GM23338 (cell line): ENCODE measurements at regions not wholly inside any gene's neighbourhood (a gene's known extent, or its start where the extent isn't known, plus 50 kb on each side); places are given as distances from the start of the nearest gene placed in this dataset.

Experiments used
- CTCF ChIP-seq, 2 experiments: fragments of 200-600 bp in 1 of 2; sonication (generic) in 1 of 2; conservative IDR thresholded peaks; 2 replicates each; pipeline versions ENCODE4 v1.5.1 to v1.6.1; 2016 to 2017; ENCODE audit warnings: antibody characterized with exemption in 2 of 2, low read depth in 2 of 2, mild to moderate bottlenecking in 2 of 2, moderate library complexity in 1 of 2
- ETS1 ChIP-seq: IDR thresholded peaks from 2 replicates; pipeline ENCODE4 v1.6.1; 2016; ENCODE audit warnings: antibody characterized with exemption
- EZH2 ChIP-seq: fragments of 200-600 bp; sonication (generic); IDR thresholded peaks from one replicate; pipeline ENCODE4 v1.8.0; 2017; ENCODE audit warnings: antibody characterized with exemption, mild to moderate bottlenecking, low read depth; ENCODE audit not compliant: unreplicated experiment
- POLR2AphosphoS5 ChIP-seq: IDR thresholded peaks from 2 replicates; pipeline ENCODE4 v1.6.1; 2016; ENCODE audit warnings: antibody characterized with exemption, low read depth
- REST ChIP-seq: IDR thresholded peaks from one replicate; pipeline ENCODE4 v1.6.1; 2018; ENCODE audit warnings: antibody characterized with exemption; ENCODE audit not compliant: unreplicated experiment

- TF ChIP-seq REST (no peak), CTCF (conservative IDR thresholded peaks at IDR 0.05; ENCODE audit: low read depth in 2 of 2) (no peak), POLR2AphosphoS5 (no peak), EZH2 (no peak), ETS1 (no peak)
These were observed 243.1 kb upstream of the SLC39A10 start for GRCh38 chr2:195413944-195414343.
